HUES6 (cell line): ENCODE measurements at regions not wholly inside any gene's neighbourhood (a gene's known extent, or its start where the extent isn't known, plus 50 kb on each side); places are given as distances from the start of the nearest gene placed in this dataset.

Experiments
- H3K27ac ChIP-seq: 2 replicates; pipeline ENCODE4 v1.7.0; 2013; ENCODE audit warnings: low read depth, mild to moderate bottlenecking, low read length, inconsistent platforms
- H3K27me3 ChIP-seq: 2 replicates; pipeline ENCODE4 v1.6.1; 2013; ENCODE audit warnings: low read length; ENCODE audit not compliant: control insufficient read depth, insufficient read depth
- H3K36me3 ChIP-seq: 2 replicates; pipeline ENCODE4 v1.6.1; 2013; ENCODE audit warnings: low read length; ENCODE audit not compliant: control insufficient read depth, insufficient read depth
- H3K4me1 ChIP-seq: 2 replicates; pipeline ENCODE4 v1.6.1; 2013; ENCODE audit warnings: low read length; ENCODE audit not compliant: control insufficient read depth, insufficient read depth
- H3K4me3 ChIP-seq: 2 replicates; pipeline ENCODE4 v1.5.1; 2013; ENCODE audit warnings: low read depth, low read length
- H3K9ac ChIP-seq: one replicate; pipeline ENCODE4 v1.6.1; 2013; ENCODE audit warnings: mild to moderate bottlenecking, low read length
- H3K9me3 ChIP-seq: 2 replicates; pipeline ENCODE4 v1.6.1; 2013; ENCODE audit warnings: low read depth, low read length; ENCODE audit not compliant: control insufficient read depth, insufficient read depth

- no peaks in the 10 kb centered on the region for H3K9me3 ChIP-seq
- no peaks in the 10 kb centered on the region for H3K4me1 ChIP-seq
- H3K36me3 ChIP-seq = no peaks in the 10 kb centered on the region
- H3K27me3 ChIP-seq = no peaks in the 10 kb centered on the region
- no peak overlapping the region for H3K4me3 ChIP-seq
- H3K27ac ChIP-seq = no peak overlapping the region
- H3K9ac ChIP-seq = no peak overlapping the region
Measured at GRCh38 chr12:125873016-125873415, 807.8 kb downstream of the AACS start.

DNA sequence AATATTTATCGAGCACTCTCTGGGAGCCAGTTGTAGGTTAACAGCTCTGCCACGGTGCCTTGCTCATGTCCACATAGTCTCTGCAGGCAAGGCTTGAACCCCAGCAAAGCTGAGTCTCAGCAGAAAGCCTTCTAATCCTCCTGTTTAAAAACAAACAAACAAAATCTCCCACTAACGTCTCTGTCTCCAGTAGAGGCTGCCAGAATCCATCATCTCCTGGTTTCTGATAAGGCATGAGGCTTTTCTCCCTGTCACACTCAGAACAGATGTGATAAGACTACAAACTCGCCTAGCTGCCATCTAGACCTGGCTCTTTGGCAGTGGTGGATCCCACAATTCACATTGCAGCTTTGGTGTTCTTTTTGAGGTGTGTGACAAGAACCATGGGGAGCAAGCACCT, 813.2 kb downstream of the AACS start:
- no peak overlapping the region for H3K9ac ChIP-seq
- H3K27me3 ChIP-seq = no peaks in the 10 kb centered on the region
- no peaks in the 10 kb centered on the region for H3K4me1 ChIP-seq
- no peaks in the 10 kb centered on the region for H3K9me3 ChIP-seq
- no peak overlapping the region for H3K4me3 ChIP-seq
- no peak overlapping the region for H3K27ac ChIP-seq
- no peaks in the 10 kb centered on the region for H3K36me3 ChIP-seq

DNA sequence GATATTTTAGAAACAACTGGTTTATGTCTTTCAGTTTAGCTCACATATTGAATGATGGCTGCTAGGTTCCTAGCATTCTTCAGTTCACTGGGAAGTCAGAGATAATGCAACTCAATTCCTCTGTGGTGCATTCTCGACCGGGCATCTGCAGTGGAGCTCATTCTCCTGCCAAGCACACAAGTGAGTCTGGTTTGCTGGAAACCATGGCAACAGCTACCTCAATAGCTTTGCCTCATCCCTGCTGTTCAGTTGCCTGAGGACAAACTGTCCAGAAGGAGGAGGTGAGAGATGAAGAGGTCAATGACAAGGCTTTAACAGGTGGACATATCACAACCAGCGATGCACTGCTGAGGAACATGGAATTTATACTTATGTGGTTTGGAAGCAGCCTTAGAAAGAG, 816.9 kb downstream of the AACS start:
- Histone ChIP-seq H3K9ac (no peak overlapping the region), H3K27ac (no peak overlapping the region), H3K4me1 (no peaks in the 10 kb centered on the region), H3K9me3 (no peaks in the 10 kb centered on the region), H3K4me3 (no peak overlapping the region), H3K27me3 (no peaks in the 10 kb centered on the region), H3K36me3 (no peaks in the 10 kb centered on the region)

- H3K36me3 ChIP-seq = no peaks in the 10 kb centered on the region
- H3K27me3 ChIP-seq = no peaks in the 10 kb centered on the region
Measured at GRCh38 chr12:125888921-125889320, 823.7 kb downstream of the AACS start.

DNA sequence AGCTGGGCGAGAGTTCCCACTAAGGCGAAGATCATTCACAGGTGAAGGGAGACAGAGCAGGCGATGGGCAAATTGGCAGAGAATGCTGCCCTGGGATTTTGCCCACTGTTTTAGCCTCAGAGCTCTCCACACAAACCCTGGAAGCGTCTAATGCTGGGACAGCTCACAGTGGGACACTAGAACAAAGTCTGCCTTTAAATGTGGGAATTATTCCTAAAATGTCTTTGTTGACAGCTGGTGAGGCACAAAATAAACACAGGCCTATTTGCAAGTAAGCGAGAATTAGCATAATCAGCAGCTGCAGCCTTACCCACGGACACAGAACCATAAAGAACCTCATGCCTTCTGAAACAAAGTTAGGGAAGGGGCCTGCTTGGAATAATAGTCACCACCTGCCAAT, 824.5 kb downstream of the AACS start:
- Histone ChIP-seq H3K9ac (no peak overlapping the region), H3K27ac (no peak overlapping the region), H3K36me3 (no peaks in the 10 kb centered on the region), H3K4me1 (peaks cover 7% of the 10 kb centered on the region; the same call in 1 of the 2 replicates), H3K4me3 (no peak overlapping the region), H3K9me3 (no peaks in the 10 kb centered on the region; the same call in 1 of the 2 replicates), H3K27me3 (no peaks in the 10 kb centered on the region)

More at GRCh38 chr12:125888921-125889320, 823.7 kb downstream of the AACS start:
- Histone ChIP-seq H3K9me3 (no peaks in the 10 kb centered on the region; the same call in 1 of the 2 replicates), H3K4me3 (no peak overlapping the region), H3K9ac (no peak overlapping the region), H3K4me1 (peaks cover 7% of the 10 kb centered on the region; the same call in 1 of the 2 replicates), H3K27ac (no peak overlapping the region)

DNA sequence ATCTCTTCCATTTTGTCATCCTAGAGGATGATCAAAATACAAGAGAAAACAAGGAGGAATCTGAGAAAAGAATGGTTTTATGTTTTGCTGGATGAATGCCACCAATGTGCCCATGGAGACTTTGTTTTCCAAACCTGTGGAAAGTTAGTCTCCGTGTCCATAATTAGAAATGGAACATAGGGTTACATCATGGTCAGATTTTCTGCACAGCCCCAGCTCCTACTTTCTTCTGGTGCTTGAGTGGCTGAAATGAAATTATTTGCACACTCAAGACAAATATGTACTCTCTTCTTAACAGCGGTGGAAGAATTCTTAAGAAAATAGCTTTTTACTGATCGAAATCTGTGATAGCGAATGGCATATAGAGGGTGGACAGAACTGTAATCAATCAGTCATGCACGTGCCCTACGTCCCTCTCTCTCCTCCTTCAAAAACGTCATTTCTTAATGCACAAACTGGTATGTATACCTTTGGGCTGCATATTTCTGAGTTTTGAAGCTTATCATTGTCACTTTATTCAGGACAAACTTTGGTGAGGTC, 825.2 kb downstream of the AACS start:
- H3K9me3 ChIP-seq = no peaks in the 10 kb centered on the region; the same call in 1 of the 2 replicates
- no peaks in the 10 kb centered on the region for H3K36me3 ChIP-seq
- H3K4me3 ChIP-seq = no peak overlapping the region
- peaks cover 7% of the 10 kb centered on the region; the same call in 1 of the 2 replicates for H3K4me1 ChIP-seq
- no peak overlapping the region for H3K27ac ChIP-seq
- H3K9ac ChIP-seq = no peak overlapping the region
- H3K27me3 ChIP-seq = no peaks in the 10 kb centered on the region

- Histone ChIP-seq H3K9me3 (no peaks in the 10 kb centered on the region; the same call in 1 of the 2 replicates), H3K4me3 (no peak overlapping the region), H3K36me3 (no peaks in the 10 kb centered on the region), H3K9ac (no peak overlapping the region), H3K27me3 (no peaks in the 10 kb centered on the region), H3K27ac (no peak overlapping the region), H3K4me1 (peaks cover 7% of the 10 kb centered on the region; the same call in 1 of the 2 replicates)
Measured at GRCh38 chr12:125890971-125891370, 825.7 kb downstream of the AACS start.

DNA sequence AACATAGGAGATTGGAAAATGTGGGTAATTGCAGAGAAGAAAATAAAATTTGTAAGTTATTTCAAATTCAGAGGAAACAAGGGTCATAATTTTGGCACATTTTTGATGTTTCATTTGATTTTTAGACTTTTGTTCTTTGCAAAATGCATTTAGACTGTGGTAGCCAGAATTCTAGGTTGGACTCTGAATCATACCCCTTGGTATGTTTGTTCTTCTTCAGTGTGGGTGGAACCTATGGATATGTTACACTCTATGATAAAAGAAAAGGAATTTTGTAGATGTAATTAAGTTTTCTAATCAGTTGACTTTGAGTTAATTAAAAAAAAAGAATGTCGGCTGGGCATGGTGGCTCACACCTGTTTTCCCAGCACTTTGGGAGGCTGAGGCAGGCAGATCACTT, 827.0 kb downstream of the AACS start:
- no peaks in the 10 kb centered on the region; the same call in 1 of the 2 replicates for H3K9me3 ChIP-seq
- no peaks in the 10 kb centered on the region for H3K36me3 ChIP-seq
- H3K27me3 ChIP-seq = no peaks in the 10 kb centered on the region
- H3K4me3 ChIP-seq = no peak overlapping the region
- no peak overlapping the region for H3K27ac ChIP-seq
- H3K9ac ChIP-seq = no peak overlapping the region
- H3K4me1 ChIP-seq = peaks cover 7% of the 10 kb centered on the region; the same call in 1 of the 2 replicates

GRCh38 chr12:125902991-125903390, 837.8 kb downstream of the AACS start:
- Histone ChIP-seq H3K36me3 (no peaks in the 10 kb centered on the region), H3K9ac (no peak overlapping the region), H3K27ac (no peak overlapping the region), H3K4me3 (no peak overlapping the region), H3K9me3 (peaks cover 4% of the 10 kb centered on the region; the same call in 1 of the 2 replicates), H3K27me3 (no peaks in the 10 kb centered on the region), H3K4me1 (no peaks in the 10 kb centered on the region)

GRCh38 chr12:125907351-125907750, 842.1 kb downstream of the AACS start:
- no peak overlapping the region for H3K9ac ChIP-seq
- H3K36me3 ChIP-seq = no peaks in the 10 kb centered on the region
- H3K4me1 ChIP-seq = no peaks in the 10 kb centered on the region
- H3K9me3 ChIP-seq = peaks cover 8% of the 10 kb centered on the region
- H3K4me3 ChIP-seq = no peak overlapping the region
- no peaks in the 10 kb centered on the region for H3K27me3 ChIP-seq
- no peak overlapping the region for H3K27ac ChIP-seq

GRCh38 chr12:125919856-125920470, 854.7 kb downstream of the AACS start:
- H3K27ac ChIP-seq = no peak overlapping the region
- H3K4me3 ChIP-seq = no peak overlapping the region
- H3K4me1 ChIP-seq = no peaks in the 10 kb centered on the region
- H3K27me3 ChIP-seq = no peaks in the 10 kb centered on the region; the same call in 1 of the 2 replicates
- H3K9me3 ChIP-seq = no peaks in the 10 kb centered on the region
- H3K9ac ChIP-seq = no peak overlapping the region
- H3K36me3 ChIP-seq = no peaks in the 10 kb centered on the region
